Gastrocnemius medialis (tissue), 4 donors: ENCODE measurements at regions not wholly inside any gene's neighbourhood (a gene's known extent, or its start where the extent isn't known, plus 50 kb on each side); places are given as distances from the start of the nearest gene placed in this dataset.

Experiments
- POLR2A ChIP-seq, 2 donors: fragments of 450-650 bp; IDR thresholded peaks; one replicate each; pipeline ENCODE4 v1.6.1; 2017; ENCODE audit warnings: antibody characterized with exemption in 2 of 2, mild to moderate bottlenecking in 2 of 2, moderate library complexity in 2 of 2
- TF ChIP-seq, protein P1 (sequence below), 5 experiments: fragments of 450-650 bp in 3 of 5; fragments of 200-600 bp in 2 of 5; sonication (generic) in 2 of 5; IDR thresholded peaks in 4 of 5; conservative IDR thresholded peaks in 1 of 5; 1 replicate in 4 of 5; 2 replicates in 1 of 5; pipeline ENCODE4 v1.5.1; 2016 to 2019; ENCODE audit warnings: antibody characterized with exemption in 5 of 5, mild to moderate bottlenecking in 3 of 5, moderate library complexity in 3 of 5

DNA sequence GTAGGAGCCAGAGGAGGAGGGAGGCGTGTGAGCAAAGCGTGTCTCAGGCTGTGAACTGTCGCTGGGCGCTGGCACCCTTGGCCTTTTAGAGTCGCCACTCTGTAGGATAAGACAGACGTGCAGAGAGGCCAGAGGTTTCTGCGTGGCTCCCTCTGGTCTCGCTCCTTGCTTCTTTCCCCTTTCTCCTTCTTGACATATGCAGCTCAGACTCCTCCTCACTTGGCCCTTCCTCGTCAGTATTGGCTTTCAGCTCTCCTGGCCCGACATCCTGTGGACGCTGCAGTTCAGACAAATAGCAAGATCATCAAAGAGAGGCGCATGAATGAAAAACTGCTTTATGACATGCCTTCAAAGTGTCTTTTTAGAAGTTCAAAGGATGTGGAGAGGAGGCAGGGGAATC, 116.8 kb upstream of the SPRY4 start:
- TF ChIP-seq, protein P1, sequence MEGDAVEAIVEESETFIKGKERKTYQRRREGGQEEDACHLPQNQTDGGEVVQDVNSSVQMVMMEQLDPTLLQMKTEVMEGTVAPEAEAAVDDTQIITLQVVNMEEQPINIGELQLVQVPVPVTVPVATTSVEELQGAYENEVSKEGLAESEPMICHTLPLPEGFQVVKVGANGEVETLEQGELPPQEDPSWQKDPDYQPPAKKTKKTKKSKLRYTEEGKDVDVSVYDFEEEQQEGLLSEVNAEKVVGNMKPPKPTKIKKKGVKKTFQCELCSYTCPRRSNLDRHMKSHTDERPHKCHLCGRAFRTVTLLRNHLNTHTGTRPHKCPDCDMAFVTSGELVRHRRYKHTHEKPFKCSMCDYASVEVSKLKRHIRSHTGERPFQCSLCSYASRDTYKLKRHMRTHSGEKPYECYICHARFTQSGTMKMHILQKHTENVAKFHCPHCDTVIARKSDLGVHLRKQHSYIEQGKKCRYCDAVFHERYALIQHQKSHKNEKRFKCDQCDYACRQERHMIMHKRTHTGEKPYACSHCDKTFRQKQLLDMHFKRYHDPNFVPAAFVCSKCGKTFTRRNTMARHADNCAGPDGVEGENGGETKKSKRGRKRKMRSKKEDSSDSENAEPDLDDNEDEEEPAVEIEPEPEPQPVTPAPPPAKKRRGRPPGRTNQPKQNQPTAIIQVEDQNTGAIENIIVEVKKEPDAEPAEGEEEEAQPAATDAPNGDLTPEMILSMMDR (IDR thresholded peaks at IDR 0.05 in 4 of 5, conservative IDR thresholded peaks at IDR 0.05 in 1 of 5) = no peak
- no peak for TF ChIP-seq POLR2A (IDR thresholded peaks at IDR 0.05)
